Pancreas (tissue), 10 donors: ENCODE measurements at regions not wholly inside any gene's neighbourhood (a gene's known extent, or its start where the extent isn't known, plus 50 kb on each side); places are given as distances from the start of the nearest gene placed in this dataset.

Experiments used
- ATAC-seq, 4 donors: fragments of 200-7000 bp; cut with Tn5 transposase; one replicate each; pipeline versions ENCODE4 v1.8.0 to v1.9.1; 2020; ENCODE audit warnings: mild to moderate bottlenecking in 4 of 4, moderate library complexity in 4 of 4
- DNase-seq, 6 donors: peaks; one replicate each; pipeline ENCODE4 v3.0.0-alpha.2; 2020
- FAIRE-seq: peaks from 2 replicates; lab custom pipeline; 2012; peaks lifted over from hg19 to GRCh38; lab: Jason Lieb, UNC
- H3K27ac ChIP-seq, 4 donors: fragments of 200-600 bp; sonication (generic); 1 replicate in 3 of 4; 2 replicates in 1 of 4; pipeline versions ENCODE4 v1.5.0 to v1.8.0; 2020
- H3K27me3 ChIP-seq, 4 donors: fragments of 200-600 bp; one replicate each; pipeline ENCODE4 v1.8.0; 2021
- H3K36me3 ChIP-seq, 3 donors: fragments of 200-600 bp; sonication (generic) in 1 of 3; one replicate each; pipeline versions ENCODE4 v1.5.0 to v1.8.0; 2020 to 2021
- H3K4me1 ChIP-seq, 3 donors: fragments of 200-600 bp; one replicate each; pipeline ENCODE4 v1.8.0; 2021
- H3K4me3 ChIP-seq, 4 donors: fragments of 200-600 bp; sonication (generic) in 2 of 4; one replicate each; pipeline versions ENCODE4 v1.5.0 to v1.8.0; 2020 to 2021
- H3K9me3 ChIP-seq, 4 donors: fragments of 200-600 bp; one replicate each; pipeline ENCODE4 v1.8.0; 2021
- WGBS, 2 donors: extraction: QIAGEN DNeasy Blood & Tissue Kit; methylation state at CpG; one replicate each; pipeline ENCODE4 v1.1.7; 2013; 5-methylcytosine and 5-hydroxymethylcytosine counted together
- intact Hi-C, 3 donors: fragments of 100-400 bp; cut with DNase I; formaldehyde crosslinking; loops; one replicate each; pipeline versions ENCODE4 v1.11.1 to v1.14.2; 2022
- TF ChIP-seq, protein P1 (sequence below), 4 donors: fragments of 200-600 bp; sonication (generic) in 3 of 4; IDR thresholded peaks; one replicate each; pipeline versions ENCODE4 v1.5.0 to v1.8.0; 2021; ENCODE audit warnings: antibody characterized with exemption in 4 of 4
- donor health status: healthy with polysubstance abuse.
- donor health status: DM: no; HTN: no; CAD: no; lungs with moderate emphysema.
- donor health status: DM: no; HTN: no; CAD: no.
- donor health status: control.
- donor health status: control.
- donor health status: Bipolar disorder and iron deficiency.
- donor health status: DM: yes; HTN: yes; CAD: no.
- donor health status: DM: no; HTN: no; CAD: no.
- donor health status: DM: no; HTN: no; CAD: no.
- donor health status: DM: yes; HTN: yes; CAD: no.

DNA sequence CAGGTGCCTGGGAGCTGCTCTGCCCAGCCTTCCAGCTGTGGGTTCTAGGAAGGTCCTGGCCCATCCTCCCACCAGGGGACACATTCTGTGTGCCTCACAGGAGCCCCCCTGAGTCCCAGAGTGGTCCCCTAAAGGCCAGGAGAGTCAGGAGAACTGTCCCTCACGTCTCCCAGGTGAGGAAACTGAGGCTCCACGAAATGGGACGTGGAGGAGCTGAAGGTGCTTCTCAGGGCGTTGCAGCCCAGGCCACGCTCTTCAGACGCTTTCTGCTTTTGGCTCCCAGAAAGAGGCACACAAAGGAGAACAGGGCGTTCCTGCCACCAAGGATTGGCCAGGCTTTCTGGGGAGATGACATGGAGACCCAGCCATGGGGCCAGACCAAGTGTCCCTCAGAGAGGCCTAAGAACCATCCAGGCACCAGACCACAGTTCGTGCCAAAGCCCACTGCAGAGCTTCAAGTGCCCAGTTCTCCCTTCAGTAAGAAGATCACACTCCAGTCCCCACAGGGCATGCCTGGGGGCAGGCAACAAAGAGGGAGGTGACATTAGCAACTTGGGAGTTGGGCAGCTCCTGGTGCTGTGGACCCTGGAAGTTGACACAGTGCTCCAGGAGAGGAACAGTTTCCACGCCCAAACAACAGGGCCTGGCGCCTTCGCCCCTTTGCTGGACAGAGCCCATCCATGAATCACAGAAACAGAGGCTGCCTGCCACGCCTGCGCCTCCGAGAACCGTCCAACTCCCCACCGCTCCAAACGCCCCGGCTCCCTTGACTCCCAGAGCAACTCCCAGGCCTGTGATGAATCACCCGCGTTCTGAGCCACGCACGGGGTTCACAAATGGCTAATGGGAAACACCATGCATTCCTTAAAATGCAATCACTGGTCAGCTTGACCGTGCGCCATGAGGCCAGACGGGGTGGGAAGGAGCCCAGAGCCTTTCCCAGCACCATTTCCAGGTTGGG, 589.2 kb downstream of the BRD1 start:
- Histone ChIP-seq H3K9me3 (no peaks in the 10 kb centered on the region), H3K27ac (no peak overlapping the region), H3K36me3 (no peaks in the 10 kb centered on the region), H3K4me3 (no peak overlapping the region), H3K4me1 (no peaks in the 10 kb centered on the region), H3K27me3 (no peaks in the 10 kb centered on the region)
- intact Hi-C loops = no loop called here
- no peak for FAIRE-seq
- DNase-seq = no peak
- WGBS, 2 donors = 71 to 72% methylated on average over 25 of the region's 25 CpGs
- ATAC-seq = no peak
- TF ChIP-seq, protein P1, sequence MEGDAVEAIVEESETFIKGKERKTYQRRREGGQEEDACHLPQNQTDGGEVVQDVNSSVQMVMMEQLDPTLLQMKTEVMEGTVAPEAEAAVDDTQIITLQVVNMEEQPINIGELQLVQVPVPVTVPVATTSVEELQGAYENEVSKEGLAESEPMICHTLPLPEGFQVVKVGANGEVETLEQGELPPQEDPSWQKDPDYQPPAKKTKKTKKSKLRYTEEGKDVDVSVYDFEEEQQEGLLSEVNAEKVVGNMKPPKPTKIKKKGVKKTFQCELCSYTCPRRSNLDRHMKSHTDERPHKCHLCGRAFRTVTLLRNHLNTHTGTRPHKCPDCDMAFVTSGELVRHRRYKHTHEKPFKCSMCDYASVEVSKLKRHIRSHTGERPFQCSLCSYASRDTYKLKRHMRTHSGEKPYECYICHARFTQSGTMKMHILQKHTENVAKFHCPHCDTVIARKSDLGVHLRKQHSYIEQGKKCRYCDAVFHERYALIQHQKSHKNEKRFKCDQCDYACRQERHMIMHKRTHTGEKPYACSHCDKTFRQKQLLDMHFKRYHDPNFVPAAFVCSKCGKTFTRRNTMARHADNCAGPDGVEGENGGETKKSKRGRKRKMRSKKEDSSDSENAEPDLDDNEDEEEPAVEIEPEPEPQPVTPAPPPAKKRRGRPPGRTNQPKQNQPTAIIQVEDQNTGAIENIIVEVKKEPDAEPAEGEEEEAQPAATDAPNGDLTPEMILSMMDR (IDR thresholded peaks at IDR 0.05) = no peak

DNA sequence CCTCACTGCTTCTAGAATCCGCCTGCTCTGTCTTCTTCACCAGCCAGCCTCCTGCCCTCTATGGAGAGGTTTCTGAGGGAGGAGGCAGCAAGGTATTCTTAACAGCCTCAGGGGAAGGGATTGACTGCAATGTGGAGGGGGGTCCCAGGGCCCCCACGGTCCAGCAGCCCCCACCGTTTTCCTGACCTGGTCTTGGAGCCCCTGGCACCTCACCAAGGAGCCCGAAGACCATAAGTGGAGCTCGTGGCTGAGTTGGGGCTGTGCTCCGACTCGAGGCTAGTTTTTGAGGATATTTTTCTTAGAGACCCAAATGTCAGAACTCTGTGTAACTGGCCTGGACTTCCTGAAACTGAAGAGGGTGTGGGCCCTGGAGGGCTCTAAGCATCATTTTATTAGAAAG, 590.0 kb downstream of the BRD1 start:
- WGBS, 2 donors = 38% methylated on average over 7 of the region's 7 CpGs
- H3K9me3 ChIP-seq = no peaks in the 10 kb centered on the region
- no peak overlapping the region for H3K27ac ChIP-seq
- no peaks in the 10 kb centered on the region for H3K36me3 ChIP-seq
- no peaks in the 10 kb centered on the region for H3K27me3 ChIP-seq
- TF ChIP-seq, protein P1 (IDR thresholded peaks at IDR 0.05) = no peak
- intact Hi-C loops = no loop called here
- ATAC-seq = no peak
- H3K4me3 ChIP-seq = no peak overlapping the region
- H3K4me1 ChIP-seq = no peaks in the 10 kb centered on the region
- FAIRE-seq = no peak
- no peak for DNase-seq

DNA sequence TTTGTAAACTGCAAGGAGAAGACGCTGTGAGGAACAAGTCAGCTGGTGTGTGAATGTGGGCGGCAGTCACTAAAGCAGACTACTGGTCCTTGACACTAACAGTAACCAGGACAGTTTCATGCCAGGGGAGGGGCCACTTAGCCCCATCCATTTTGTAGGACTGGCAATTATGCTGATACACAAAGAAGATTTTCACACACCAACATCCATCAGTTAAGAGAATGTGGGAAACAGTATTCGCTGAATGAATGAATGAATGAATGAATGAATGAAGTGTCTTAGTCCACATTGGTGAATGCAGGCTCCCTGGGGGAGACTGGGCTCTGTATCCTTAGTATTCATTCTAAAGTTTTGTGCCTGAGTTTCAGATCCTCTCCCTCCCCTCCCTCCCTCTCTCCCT, 590.4 kb downstream of the BRD1 start:
- no peak for DNase-seq
- intact Hi-C loops = no loop called here
- TF ChIP-seq, protein P1 (IDR thresholded peaks at IDR 0.05) = no peak
- H3K9me3 ChIP-seq = no peaks in the 10 kb centered on the region
- no peak overlapping the region for H3K4me3 ChIP-seq
- H3K27me3 ChIP-seq = no peaks in the 10 kb centered on the region
- FAIRE-seq = no peak
- no peak overlapping the region for H3K27ac ChIP-seq
- WGBS, 2 donors = 58 to 69% methylated on average over 3 of the region's 3 CpGs
- no peaks in the 10 kb centered on the region for H3K36me3 ChIP-seq
- H3K4me1 ChIP-seq = no peaks in the 10 kb centered on the region
- no peak for ATAC-seq

DNA sequence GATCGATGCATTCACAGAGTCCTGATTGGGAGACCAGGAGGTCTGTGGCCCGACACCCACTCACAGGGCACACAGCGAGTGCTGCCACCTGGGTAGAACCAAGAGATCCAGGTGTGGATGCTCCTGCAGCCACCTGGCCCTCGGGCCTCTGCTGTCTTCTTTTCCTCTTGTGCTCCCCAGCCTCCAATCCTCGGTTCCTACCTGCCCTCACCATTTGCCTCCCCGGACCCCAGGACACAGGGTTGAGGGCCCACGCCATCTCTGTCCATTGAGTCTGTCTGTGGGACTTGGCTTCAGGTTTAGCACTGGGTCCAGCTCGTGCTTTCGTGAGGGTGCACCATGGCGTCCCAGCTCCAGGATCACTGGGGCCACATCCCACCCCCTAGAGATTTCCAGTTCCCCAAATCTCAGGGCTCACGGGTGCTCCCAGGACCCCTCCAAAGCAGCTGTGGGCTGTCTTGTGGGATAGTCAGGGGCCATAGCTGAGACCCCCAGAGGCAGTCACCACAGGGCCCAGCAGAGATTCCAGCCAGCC, 591.1 kb downstream of the BRD1 start:
- no peak overlapping the region for H3K4me3 ChIP-seq
- no peaks in the 10 kb centered on the region for H3K9me3 ChIP-seq
- DNase-seq = no peak
- 89 to 93% methylated on average over 11 of the region's 11 CpGs for WGBS, 2 donors
- no peak for ATAC-seq
- TF ChIP-seq, protein P1 (IDR thresholded peaks at IDR 0.05) = no peak
- no peaks in the 10 kb centered on the region for H3K4me1 ChIP-seq
- intact Hi-C loops = no loop called here
- no peak for FAIRE-seq
- H3K36me3 ChIP-seq = no peaks in the 10 kb centered on the region
- H3K27ac ChIP-seq = no peak overlapping the region
- no peaks in the 10 kb centered on the region for H3K27me3 ChIP-seq
